Gastroesophageal sphincter (tissue), 4 donors: ENCODE measurements at regions not wholly inside any gene's neighbourhood (a gene's known extent, or its start where the extent isn't known, plus 50 kb on each side); places are given as distances from the start of the nearest gene placed in this dataset.

ENCODE experiments used
- ATAC-seq: fragments of 150-250 bp; one replicate; pipeline ENCODE4 v1.9.1; 2016; ENCODE audit warnings: mild to moderate bottlenecking, moderate library complexity
- H3K27ac ChIP-seq, 4 donors: fragments of 200-600 bp; sonication (generic) in 3 of 4; 1 replicate in 3 of 4; 2 replicates in 1 of 4; pipeline ENCODE4 v1.5.1; 2016 to 2019
- H3K27me3 ChIP-seq: fragments of 200-600 bp; sonication (generic); one replicate; pipeline ENCODE4 v1.5.1; 2019
- H3K36me3 ChIP-seq, 2 donors: fragments of 200-600 bp; sonication (generic); one replicate each; pipeline ENCODE4 v1.5.1; 2019; ENCODE audit warnings: control low read depth in 1 of 2
- H3K4me1 ChIP-seq, 3 donors: fragments of 200-600 bp; sonication (generic); 1 replicate in 2 of 3; 2 replicates in 1 of 3; pipeline ENCODE4 v1.5.1; 2016 to 2019; ENCODE audit warnings: control low read depth in 2 of 3
- H3K4me3 ChIP-seq, 2 donors: fragments of 200-600 bp; sonication (generic); one replicate each; pipeline ENCODE4 v1.5.1; 2019; ENCODE audit warnings: mild to moderate bottlenecking in 1 of 2, moderate library complexity in 1 of 2
- H3K9me3 ChIP-seq, 3 donors: fragments of 200-600 bp; sonication (generic); one replicate each; pipeline ENCODE4 v1.5.1; 2017 to 2019; ENCODE audit warnings: control low read depth in 2 of 3
- EP300 ChIP-seq: sonication (generic); formaldehyde crosslinking; IDR thresholded peaks from one replicate; pipeline ENCODE4 v1.6.1; 2017; ENCODE audit warnings: antibody characterized with exemption, mild to moderate bottlenecking
- POLR2A ChIP-seq, 2 donors: fragments of 450-650 bp; IDR thresholded peaks; one replicate each; pipeline ENCODE4 v1.6.1; 2017; ENCODE audit warnings: antibody characterized with exemption in 2 of 2, mild to moderate bottlenecking in 2 of 2, moderate library complexity in 1 of 2
- POLR2AphosphoS5 ChIP-seq: sonication (generic); formaldehyde crosslinking; IDR thresholded peaks from one replicate; pipeline ENCODE4 v1.6.1; 2017; ENCODE audit warnings: antibody characterized with exemption
- WGBS, 2 donors: methylation state at CpG; one replicate each; pipeline ENCODE4 v1.1.5; 2018; ENCODE audit warnings: low coverage in 1 of 2; 5-methylcytosine and 5-hydroxymethylcytosine counted together
- TF ChIP-seq, protein P1 (sequence below), 4 experiments: fragments of 200-600 bp in 2 of 4; fragments of 450-650 bp in 2 of 4; sonication (generic) in 1 of 4; IDR thresholded peaks; one replicate each; pipeline ENCODE4 v1.5.1; 2017 to 2019; ENCODE audit warnings: antibody characterized with exemption in 4 of 4, mild to moderate bottlenecking in 2 of 4, moderate library complexity in 2 of 4

DNA sequence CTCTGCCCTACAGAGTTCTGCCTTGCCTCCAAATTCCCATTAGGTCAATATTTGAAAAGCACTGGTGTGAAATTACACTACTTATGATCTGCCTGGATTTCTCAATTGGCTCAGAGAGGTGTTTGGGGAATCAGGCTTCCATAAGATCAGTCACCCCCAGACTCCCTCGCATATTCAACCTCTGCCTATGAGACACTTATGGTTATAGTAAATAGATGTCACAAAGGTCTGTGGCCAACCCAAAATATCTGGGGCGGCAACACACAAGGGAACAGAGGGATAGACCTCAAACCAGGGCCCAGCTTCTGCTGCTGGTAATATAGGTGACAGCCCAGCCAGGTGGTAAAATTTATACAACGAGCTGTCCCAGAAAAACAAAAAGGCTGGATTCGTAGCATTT, 376.7 kb upstream of the ZMIZ1 start:
- Histone ChIP-seq H3K4me3 (no peak overlapping the region), H3K4me1 (peaks cover 0 to 64% (median 19%) of the 10 kb centered on the region in 3 donors), H3K9me3 (no peaks in the 10 kb centered on the region), H3K27me3 (no peaks in the 10 kb centered on the region), H3K36me3 (no peaks in the 10 kb centered on the region), H3K27ac (peak overlapping the region in 3 of 4 donors; percentile 14 to 89 (median 85))
- TF ChIP-seq POLR2A (IDR thresholded peaks at IDR 0.05) (no peak), EP300 (no peak), POLR2AphosphoS5 (no peak)
- TF ChIP-seq, protein P1, sequence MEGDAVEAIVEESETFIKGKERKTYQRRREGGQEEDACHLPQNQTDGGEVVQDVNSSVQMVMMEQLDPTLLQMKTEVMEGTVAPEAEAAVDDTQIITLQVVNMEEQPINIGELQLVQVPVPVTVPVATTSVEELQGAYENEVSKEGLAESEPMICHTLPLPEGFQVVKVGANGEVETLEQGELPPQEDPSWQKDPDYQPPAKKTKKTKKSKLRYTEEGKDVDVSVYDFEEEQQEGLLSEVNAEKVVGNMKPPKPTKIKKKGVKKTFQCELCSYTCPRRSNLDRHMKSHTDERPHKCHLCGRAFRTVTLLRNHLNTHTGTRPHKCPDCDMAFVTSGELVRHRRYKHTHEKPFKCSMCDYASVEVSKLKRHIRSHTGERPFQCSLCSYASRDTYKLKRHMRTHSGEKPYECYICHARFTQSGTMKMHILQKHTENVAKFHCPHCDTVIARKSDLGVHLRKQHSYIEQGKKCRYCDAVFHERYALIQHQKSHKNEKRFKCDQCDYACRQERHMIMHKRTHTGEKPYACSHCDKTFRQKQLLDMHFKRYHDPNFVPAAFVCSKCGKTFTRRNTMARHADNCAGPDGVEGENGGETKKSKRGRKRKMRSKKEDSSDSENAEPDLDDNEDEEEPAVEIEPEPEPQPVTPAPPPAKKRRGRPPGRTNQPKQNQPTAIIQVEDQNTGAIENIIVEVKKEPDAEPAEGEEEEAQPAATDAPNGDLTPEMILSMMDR (IDR thresholded peaks at IDR 0.05) = no peak
- 89 to 94% methylated on average over 4 of the region's 4 CpGs for WGBS, 2 donors
- no peak for ATAC-seq

DNA sequence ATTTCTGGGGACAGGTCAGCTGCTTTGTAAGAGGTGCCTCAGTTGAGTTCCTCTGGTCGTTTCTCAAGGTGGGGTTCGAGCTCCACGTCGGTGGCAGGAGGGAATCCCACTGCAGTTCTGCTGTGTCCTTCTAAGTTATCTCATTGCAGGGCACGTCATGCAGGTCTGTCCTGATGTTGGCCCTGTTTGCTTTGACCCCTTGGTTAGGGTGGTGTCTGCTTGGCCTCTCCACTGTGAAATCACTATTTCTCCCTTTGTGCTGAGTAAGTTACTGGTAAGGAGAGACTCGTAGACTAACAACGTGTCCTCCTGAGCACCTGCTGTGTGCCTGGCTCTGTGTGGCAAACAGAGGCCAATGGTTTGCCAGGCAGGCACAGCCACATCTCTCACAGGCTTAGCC, 372.9 kb upstream of the ZMIZ1 start:
- ATAC-seq = no peak
- Histone ChIP-seq H3K27ac (peak overlapping the region in 3 of 4 donors; percentile 32 to 83 (median 78)), H3K36me3 (no peaks in the 10 kb centered on the region), H3K4me3 (no peak overlapping the region), H3K9me3 (no peaks in the 10 kb centered on the region), H3K27me3 (no peaks in the 10 kb centered on the region), H3K4me1 (peaks cover 5 to 63% (median 12%) of the 10 kb centered on the region in 3 donors)
- no peak for TF ChIP-seq EP300
- TF ChIP-seq POLR2AphosphoS5 = no peak
- no peak for TF ChIP-seq POLR2A (IDR thresholded peaks at IDR 0.05)
- TF ChIP-seq, protein P1 (IDR thresholded peaks at IDR 0.05) = no peak
- WGBS, 2 donors = 73% methylated on average over 4 of the region's 7 CpGs; no CpG with 5 or more reads in 1 of the 2 donors

DNA sequence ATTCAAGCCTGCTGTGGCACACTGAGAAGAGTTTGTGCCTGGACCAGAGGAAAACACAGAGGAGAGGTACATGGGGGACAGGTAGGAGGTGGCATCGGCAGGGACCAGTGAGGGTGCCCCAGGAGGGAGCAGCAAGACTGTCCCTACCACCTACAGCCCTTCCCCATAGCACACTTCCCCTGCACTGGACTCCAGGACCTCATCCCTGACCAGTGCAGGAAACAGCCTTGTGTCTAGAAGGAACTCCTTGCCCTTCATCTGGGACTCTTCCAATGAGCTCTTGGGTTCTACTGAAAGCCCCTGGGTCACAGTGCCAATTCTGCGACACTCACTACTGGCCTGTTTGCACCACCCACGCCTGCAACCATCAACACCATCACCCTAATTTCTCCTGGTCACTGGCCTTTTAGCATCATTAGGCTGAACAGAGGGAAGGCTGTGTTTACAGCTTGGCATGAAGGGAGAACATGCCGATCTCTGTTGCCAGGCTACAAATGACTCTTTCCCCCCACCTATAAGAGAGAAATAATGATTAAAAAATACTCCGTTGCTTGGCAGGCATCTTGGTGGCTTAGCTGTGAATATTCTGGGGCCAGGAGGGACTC, 371.9 kb upstream of the ZMIZ1 start:
- Histone ChIP-seq H3K4me1 (peaks cover 5 to 61% (median 12%) of the 10 kb centered on the region in 3 donors), H3K4me3 (no peak overlapping the region), H3K36me3 (no peaks in the 10 kb centered on the region), H3K27me3 (no peaks in the 10 kb centered on the region), H3K9me3 (no peaks in the 10 kb centered on the region), H3K27ac (peak overlapping the region; percentile 62 to 89 (median 80))
- 20% methylated on average over 3 of the region's 5 CpGs; no CpG with 5 or more reads in 1 of the 2 donors for WGBS, 2 donors
- TF ChIP-seq EP300 (peak; percentile 91), POLR2AphosphoS5 (peak; percentile 99), POLR2A (IDR thresholded peaks at IDR 0.05) (no peak)
- ATAC-seq = peak; percentile 90

DNA sequence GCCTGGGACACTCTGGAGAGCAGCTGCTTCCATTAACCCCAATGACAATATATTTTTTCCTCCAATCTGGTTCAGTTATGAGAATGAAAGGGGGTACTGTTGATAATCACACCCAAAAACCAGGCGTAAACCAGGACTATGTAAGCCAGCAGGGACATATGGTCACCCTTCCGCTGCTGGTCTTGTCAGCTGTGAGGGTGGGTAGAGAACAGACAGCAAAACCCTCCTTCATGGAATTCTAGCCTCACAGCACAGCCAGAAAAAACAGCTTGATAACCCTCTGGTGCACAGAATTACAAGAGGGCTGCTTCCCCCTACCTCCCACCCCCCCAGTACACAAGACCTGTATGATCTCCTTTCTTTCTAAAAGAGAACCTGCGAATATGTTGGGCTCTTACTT, 368.8 kb upstream of the ZMIZ1 start:
- Histone ChIP-seq H3K4me1 (peaks cover 5 to 61% (median 12%) of the 10 kb centered on the region in 3 donors), H3K9me3 (no peaks in the 10 kb centered on the region), H3K27me3 (no peaks in the 10 kb centered on the region), H3K27ac (no peak overlapping the region), H3K36me3 (no peaks in the 10 kb centered on the region), H3K4me3 (no peak overlapping the region)
- TF ChIP-seq POLR2AphosphoS5 = no peak
- no peak for TF ChIP-seq POLR2A (IDR thresholded peaks at IDR 0.05)
- TF ChIP-seq EP300 = no peak
- TF ChIP-seq, protein P1 (IDR thresholded peaks at IDR 0.05) = no peak
- ATAC-seq = no peak
- 90% methylated on average over 2 of the region's 3 CpGs; no CpG with 5 or more reads in 1 of the 2 donors for WGBS, 2 donors

DNA sequence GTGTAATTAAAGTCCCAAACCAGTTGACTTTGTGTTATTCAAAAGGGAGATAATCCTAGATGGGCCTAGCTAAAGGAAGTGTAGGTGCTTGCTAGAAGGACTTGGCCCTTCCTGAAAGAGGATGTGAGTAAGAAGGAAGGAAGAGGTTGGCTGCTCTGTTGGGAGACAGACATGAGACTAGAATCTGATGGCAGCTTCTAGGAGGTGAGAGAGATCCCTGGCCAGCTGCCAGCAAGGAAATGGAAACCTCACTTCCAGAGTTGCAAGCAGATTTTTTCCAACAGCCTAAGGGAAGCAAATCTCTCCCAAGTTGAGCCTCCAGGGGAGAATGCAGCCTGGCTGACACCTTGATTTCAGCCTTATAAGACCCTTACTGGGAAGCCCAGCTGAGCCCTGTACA, 368.4 kb upstream of the ZMIZ1 start:
- Histone ChIP-seq H3K4me1 (peaks cover 5 to 58% (median 12%) of the 10 kb centered on the region in 3 donors), H3K9me3 (no peaks in the 10 kb centered on the region), H3K27me3 (no peaks in the 10 kb centered on the region), H3K4me3 (no peak overlapping the region), H3K27ac (no peak overlapping the region), H3K36me3 (no peaks in the 10 kb centered on the region)
- TF ChIP-seq POLR2A (IDR thresholded peaks at IDR 0.05) (no peak), POLR2AphosphoS5 (no peak), EP300 (no peak)
- TF ChIP-seq, protein P1 (IDR thresholded peaks at IDR 0.05) = no peak
- ATAC-seq = no peak
